Muscle layer of duodenum (tissue), 2 donors: ENCODE measurements at regions not wholly inside any gene's neighbourhood (a gene's known extent, or its start where the extent isn't known, plus 50 kb on each side); places are given as distances from the start of the nearest gene placed in this dataset.

Experiments used
- H3K27ac ChIP-seq: one replicate; pipeline ENCODE4 v1.7.0; 2013; ENCODE audit warnings: mild to moderate bottlenecking, low read length
- H3K27me3 ChIP-seq: one replicate; pipeline ENCODE4 v1.7.0; 2013; ENCODE audit warnings: low read depth, mild to moderate bottlenecking, control low read depth, low read length
- H3K36me3 ChIP-seq, 2 donors: one replicate each; pipeline ENCODE4 v1.7.0; 2013; ENCODE audit warnings: low read length in 2 of 2, control low read depth in 1 of 2, mild to moderate bottlenecking in 1 of 2; ENCODE audit not compliant: insufficient read depth in 2 of 2, control insufficient read depth in 1 of 2
- H3K4me1 ChIP-seq, 2 donors: one replicate each; pipeline ENCODE4 v1.7.0; 2013; ENCODE audit warnings: low read length in 2 of 2, mild to moderate bottlenecking in 2 of 2, control low read depth in 1 of 2, moderate library complexity in 1 of 2; ENCODE audit not compliant: insufficient read depth in 2 of 2, control insufficient read depth in 1 of 2
- H3K4me3 ChIP-seq, 2 donors: one replicate each; pipeline ENCODE4 v1.7.0; 2013; ENCODE audit warnings: low read length in 2 of 2, low read depth in 1 of 2, mild to moderate bottlenecking in 1 of 2
- H3K9me3 ChIP-seq, 2 donors: one replicate each; pipeline ENCODE4 v1.7.0; 2013; ENCODE audit warnings: low read length in 2 of 2, control low read depth in 1 of 2, mild to moderate bottlenecking in 1 of 2; ENCODE audit not compliant: control insufficient read depth in 1 of 2
- donor health status: healthy.

DNA sequence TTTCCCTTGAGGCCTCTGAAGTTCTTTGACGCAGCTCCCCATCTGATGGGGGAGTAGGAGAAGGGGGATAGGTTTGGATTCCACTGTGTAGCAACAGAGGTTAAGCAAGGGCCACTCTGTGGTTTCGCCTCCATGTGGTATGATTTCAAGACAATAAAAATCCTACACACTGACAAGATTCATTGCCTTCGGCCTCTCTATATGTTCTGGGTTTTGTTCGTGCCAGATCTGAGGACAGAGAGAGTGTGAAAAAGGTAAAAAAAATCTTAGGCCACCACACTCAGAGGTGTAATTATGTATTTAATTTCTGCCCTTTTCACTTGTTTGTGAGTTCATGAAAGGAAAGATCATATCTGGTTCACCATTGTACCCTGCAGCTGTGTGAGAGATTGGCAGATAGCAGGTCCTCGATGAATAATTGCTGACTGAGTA is 715.2 kb upstream of the ZNF608 start:
- Histone ChIP-seq H3K27me3 (no peaks in the 10 kb centered on the region), H3K27ac (no peak overlapping the region), H3K9me3 (no peaks in the 10 kb centered on the region), H3K4me3 (no peak overlapping the region), H3K36me3 (no peaks in the 10 kb centered on the region), H3K4me1 (no peaks in the 10 kb centered on the region)

DNA sequence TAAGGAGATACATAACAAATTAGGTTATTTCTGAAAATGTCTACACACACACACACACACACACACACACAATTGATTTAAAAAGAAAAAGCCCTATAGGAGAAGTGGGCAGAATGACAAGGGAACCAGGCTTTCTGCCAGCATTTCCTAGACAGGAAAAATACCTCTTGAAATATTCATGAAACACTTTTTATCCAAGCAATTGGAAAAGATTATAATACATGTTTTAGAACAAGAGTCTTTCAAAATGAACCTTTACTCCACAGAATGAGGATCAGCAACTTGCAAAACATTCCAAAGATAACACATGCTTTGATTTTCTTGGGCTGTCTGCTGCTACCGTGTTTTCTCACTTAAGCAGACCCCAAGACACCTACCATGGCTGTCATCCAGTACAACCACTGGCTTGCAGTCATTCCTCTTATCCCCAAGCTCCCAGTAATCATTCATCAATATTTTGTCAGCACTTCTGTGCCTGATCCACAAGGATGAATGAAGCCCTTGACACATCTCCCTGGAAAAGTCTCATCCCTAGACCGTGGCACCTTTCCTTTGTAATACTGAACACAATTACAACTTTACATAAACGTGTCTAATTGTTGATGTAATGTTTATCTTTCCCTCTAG is 717.1 kb upstream of the ZNF608 start:
- Histone ChIP-seq H3K4me3 (no peak overlapping the region), H3K27me3 (no peaks in the 10 kb centered on the region), H3K27ac (no peak overlapping the region), H3K9me3 (no peaks in the 10 kb centered on the region), H3K36me3 (no peaks in the 10 kb centered on the region), H3K4me1 (no peaks in the 10 kb centered on the region)

DNA sequence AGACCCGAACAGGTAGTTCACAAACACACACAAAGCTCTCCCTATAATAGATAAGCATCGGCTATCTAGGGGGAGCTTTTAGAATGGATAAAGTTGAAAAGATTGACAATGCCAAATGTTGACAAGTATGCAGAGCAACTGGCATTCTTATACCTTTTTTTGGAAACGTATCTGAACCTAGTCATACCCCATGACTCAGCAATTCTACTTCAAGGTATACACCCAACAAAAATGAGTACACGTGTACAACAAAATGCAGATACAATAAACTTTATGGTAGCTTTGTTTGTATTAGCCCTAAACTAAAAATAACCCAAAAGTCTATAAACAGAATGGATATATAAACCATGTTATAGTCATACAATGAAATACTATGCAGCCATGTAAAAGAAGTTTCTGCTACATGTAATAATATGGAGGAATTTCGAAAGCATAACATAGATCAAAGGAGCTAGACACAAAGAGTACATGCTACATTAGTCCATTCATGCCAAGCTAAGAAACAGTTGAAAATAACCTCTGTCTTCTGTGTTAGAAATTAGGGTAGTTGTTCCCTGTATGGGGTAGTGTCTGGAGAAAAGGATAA is 718.5 kb upstream of the ZNF608 start:
- no peaks in the 10 kb centered on the region for H3K27me3 ChIP-seq
- H3K4me1 ChIP-seq = no peaks in the 10 kb centered on the region
- H3K27ac ChIP-seq = no peak overlapping the region
- no peaks in the 10 kb centered on the region for H3K36me3 ChIP-seq
- no peaks in the 10 kb centered on the region for H3K9me3 ChIP-seq
- H3K4me3 ChIP-seq = no peak overlapping the region

DNA sequence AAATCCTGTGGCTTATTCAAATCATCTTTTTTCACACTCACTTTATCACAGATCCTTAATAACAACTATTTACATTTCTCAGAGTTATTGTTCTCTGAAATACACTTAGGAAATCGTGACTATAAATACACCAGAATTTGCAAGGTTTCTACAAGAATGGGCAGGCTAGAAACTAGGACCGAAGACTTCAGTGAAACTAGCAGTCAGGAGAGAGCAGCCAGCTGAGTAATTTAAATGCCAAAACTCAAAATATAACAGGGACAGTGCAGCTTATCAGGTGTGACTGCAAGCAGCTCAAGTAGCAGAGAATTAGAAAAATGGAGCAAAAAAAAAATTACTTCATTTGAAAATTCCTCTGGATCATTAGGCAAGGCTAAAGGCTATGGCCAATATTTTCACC is 719.3 kb upstream of the ZNF608 start:
- H3K4me3 ChIP-seq = no peak overlapping the region
- no peaks in the 10 kb centered on the region for H3K36me3 ChIP-seq
- no peaks in the 10 kb centered on the region for H3K27me3 ChIP-seq
- H3K4me1 ChIP-seq = no peaks in the 10 kb centered on the region
- H3K27ac ChIP-seq = no peak overlapping the region
- no peaks in the 10 kb centered on the region for H3K9me3 ChIP-seq

DNA sequence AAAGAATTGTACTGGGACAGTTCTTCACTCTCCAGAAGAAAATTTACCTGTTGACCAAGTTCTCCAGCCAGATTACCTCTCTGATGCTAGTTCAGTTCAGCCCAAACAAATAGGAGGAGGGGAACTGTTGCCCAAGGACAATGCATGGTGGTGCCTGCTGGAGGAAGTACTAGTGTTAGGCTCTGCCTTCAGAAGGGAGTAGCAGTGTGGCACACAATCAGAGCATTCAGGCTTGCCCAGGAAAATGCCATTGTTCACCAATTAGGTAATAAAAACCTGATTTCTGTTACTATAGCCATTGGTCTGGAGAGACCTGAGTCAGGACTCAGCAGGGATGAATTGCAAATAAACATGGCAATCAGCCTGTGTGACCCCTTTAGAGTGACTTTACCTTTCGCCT is 720.8 kb upstream of the ZNF608 start:
- Histone ChIP-seq H3K4me1 (no peaks in the 10 kb centered on the region), H3K36me3 (no peaks in the 10 kb centered on the region), H3K27me3 (no peaks in the 10 kb centered on the region), H3K9me3 (no peaks in the 10 kb centered on the region), H3K27ac (no peak overlapping the region), H3K4me3 (no peak overlapping the region)

DNA sequence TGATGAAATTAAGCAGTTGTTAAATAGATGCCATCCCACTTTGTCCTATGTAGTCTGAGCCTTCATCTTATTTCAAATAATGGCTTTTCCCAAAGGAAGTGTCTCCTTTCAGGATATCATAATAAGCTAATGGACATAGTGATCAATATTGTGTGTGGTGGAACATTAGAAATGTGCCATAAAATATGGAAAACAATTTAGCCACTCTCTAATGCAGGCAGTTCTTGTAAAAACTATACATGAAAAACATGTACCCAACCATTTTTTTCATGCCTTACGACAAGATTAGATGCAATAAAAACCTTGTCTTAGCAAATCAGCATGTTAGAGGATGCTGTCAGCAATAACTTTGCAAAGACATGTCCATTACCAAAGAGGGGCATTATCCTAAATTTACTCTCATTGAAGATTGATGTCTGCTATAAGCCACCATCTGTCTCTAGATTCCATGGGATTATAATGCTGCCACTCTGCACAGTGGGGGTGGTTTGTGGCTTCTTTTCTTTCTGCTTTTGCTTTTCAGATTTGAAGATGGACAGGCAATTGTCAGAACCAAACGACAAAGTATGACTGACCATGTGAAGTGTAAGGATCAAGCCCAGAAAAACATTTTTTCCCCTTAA is 724.0 kb upstream of the ZNF608 start:
- Histone ChIP-seq H3K27ac (no peak overlapping the region), H3K36me3 (no peaks in the 10 kb centered on the region), H3K9me3 (no peaks in the 10 kb centered on the region), H3K4me1 (no peaks in the 10 kb centered on the region), H3K27me3 (no peaks in the 10 kb centered on the region), H3K4me3 (no peak overlapping the region)

DNA sequence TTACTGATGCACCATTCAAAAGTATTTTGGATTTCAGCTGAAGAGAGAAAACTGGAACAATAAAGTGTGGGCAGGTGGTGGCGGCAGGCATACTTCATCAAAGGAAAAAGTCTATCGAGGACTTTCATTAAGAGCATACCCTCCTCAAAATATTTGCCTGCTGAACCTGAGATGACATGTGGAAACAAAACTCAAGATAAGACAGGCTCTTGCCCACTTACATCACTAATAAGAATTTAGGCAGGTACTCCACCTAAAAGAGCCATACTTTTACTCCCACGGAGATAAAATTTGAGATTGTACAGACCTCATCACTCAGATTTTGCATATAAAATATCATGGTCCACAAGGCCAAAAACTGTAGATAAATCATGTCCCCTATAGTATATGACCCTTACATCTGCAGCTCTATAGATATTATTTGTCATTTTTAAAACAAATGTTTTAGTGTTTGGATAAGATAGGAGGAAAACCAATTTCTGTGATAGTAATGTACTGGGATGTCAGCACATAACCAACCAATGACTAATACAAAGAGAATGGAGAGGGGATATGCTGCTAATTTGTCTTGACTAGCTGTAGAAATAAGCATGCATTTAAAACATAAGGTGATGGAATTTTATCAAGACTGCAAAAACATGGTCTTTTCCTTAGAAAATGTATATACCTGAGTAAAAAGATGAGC is 730.6 kb upstream of the ZNF608 start:
- no peaks in the 10 kb centered on the region for H3K27me3 ChIP-seq
- no peaks in the 10 kb centered on the region for H3K9me3 ChIP-seq
- no peak overlapping the region for H3K4me3 ChIP-seq
- no peaks in the 10 kb centered on the region for H3K36me3 ChIP-seq
- H3K4me1 ChIP-seq = peaks cover 0 to 7% of the 10 kb centered on the region in 2 donors
- no peak overlapping the region for H3K27ac ChIP-seq

DNA sequence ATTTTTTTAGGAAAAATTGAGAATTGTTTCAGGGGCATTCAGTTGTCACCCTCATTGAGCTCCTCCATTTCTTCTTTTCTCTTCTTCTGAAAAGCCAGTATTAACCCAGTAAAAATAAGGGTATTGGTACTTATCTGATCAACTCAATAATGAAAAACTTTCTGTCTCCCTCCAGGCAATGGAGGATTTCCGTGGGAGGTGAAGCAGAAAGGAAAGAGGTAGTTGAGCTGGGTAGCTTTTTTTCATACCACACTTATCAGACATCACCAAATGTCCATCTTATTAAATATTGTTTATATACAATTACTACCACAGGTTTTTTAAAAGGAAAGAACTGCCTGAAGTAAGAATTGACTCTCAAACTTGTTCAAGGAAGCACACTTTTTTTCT is 731.1 kb upstream of the ZNF608 start:
- H3K9me3 ChIP-seq = no peaks in the 10 kb centered on the region
- no peaks in the 10 kb centered on the region for H3K36me3 ChIP-seq
- peaks cover 0 to 7% of the 10 kb centered on the region in 2 donors for H3K4me1 ChIP-seq
- no peaks in the 10 kb centered on the region for H3K27me3 ChIP-seq
- H3K4me3 ChIP-seq = no peak overlapping the region
- no peak overlapping the region for H3K27ac ChIP-seq

DNA sequence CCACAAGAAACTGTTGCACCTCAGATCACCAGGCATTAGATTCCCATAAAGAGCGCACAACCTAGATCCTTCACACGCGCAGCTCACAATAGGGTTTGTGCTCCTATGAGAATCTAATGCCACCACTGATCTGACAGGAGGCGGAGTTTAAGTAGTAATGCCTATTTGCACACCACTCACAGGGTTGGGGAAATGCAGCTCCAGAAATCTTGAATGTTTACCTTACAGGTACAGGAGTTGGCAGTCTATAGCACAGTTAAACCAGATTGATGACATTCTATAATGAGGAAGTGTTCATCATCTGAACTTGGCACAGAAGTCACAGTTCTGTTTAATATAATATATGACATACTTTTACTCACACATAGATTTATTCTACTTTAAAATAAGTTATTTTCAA is 732.2 kb upstream of the ZNF608 start:
- Histone ChIP-seq H3K36me3 (no peaks in the 10 kb centered on the region), H3K4me3 (no peak overlapping the region), H3K4me1 (peaks cover 0 to 7% of the 10 kb centered on the region in 2 donors), H3K27ac (no peak overlapping the region), H3K9me3 (no peaks in the 10 kb centered on the region), H3K27me3 (no peaks in the 10 kb centered on the region)

DNA sequence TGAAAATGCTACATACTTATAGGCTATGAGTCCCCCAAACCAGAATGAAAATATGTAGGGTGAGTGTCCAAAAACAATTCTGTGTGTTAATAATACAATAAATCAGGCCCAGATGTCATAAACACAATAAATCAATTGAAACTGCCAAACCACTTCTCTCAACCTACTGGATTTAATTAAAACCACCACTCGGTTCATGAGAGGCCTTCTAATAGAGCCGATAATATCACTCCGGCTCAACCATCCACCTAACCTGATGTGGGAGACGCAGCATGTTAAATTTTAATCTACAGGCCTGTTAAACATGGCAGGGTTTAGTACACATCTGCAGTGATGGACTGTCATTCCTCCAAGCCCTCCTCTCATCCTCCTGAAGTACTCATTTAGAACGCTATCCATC is 734.5 kb upstream of the ZNF608 start:
- no peak overlapping the region for H3K4me3 ChIP-seq
- peaks cover 7 to 25% of the 10 kb centered on the region in 2 donors for H3K4me1 ChIP-seq

DNA sequence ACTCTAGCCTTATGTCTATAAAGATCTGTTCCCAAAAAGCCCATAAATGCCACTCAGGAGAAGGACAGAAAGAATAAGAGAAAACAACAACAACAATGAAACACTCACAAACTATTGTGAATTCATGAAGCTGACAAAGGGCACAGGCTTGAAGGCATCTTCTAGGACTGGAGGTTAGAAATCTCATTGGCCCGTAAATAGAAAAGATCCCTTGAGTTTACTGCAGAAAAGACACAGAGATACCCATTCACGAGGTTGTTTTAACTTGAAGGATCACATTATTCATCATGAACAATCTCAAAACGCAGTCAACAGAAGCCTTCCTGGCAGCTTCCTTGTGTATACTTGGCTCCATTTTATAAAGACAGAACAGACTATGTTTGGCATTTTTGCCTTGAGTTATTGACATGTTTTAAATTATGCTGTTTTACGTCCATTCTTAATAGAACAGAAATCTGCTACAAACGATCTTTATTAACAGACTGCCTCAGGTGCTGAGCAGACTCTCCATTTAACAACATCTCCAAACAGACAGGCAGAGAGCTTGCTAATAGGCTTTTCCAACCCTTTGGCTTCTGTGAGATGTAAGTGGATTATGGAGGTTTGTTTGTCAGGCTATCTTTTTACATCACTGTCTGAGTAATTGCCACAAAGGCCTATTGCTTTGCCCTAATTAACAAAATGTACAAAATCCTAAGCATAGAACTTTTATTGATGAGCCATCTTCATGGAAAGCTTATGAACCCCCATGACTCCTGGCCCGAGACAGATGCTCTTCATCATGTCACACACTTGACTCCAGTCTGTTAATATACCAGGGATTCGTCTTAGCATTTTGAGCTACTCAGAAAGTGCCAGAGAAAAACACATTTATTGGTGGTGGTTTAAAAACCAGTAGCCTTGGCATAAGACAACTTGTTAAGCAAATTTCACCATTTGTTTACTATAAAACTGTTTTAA is 735.3 kb upstream of the ZNF608 start:
- H3K4me1 ChIP-seq = peaks cover 9 to 33% of the 10 kb centered on the region in 2 donors

More for the DNA sequence above, 734.5 kb upstream of the ZNF608 start:
- Histone ChIP-seq H3K27me3 (no peaks in the 10 kb centered on the region), H3K27ac (no peak overlapping the region), H3K36me3 (no peaks in the 10 kb centered on the region), H3K9me3 (no peaks in the 10 kb centered on the region)

More for the DNA sequence above, 735.3 kb upstream of the ZNF608 start:
- no peak overlapping the region for H3K27ac ChIP-seq
- no peaks in the 10 kb centered on the region for H3K27me3 ChIP-seq
- no peak overlapping the region for H3K4me3 ChIP-seq
- H3K9me3 ChIP-seq = no peaks in the 10 kb centered on the region
- H3K36me3 ChIP-seq = no peaks in the 10 kb centered on the region
